H1 (cell line): ENCODE measurements at regions not wholly inside any gene's neighbourhood (a gene's known extent, or its start where the extent isn't known, plus 50 kb on each side); places are given as distances from the start of the nearest gene placed in this dataset.

Experiments
- TF ChIP-seq, protein P1 (sequence below): IDR thresholded peaks from 2 replicates; pipeline ENCODE4 v1.6.1; 2012; ENCODE audit warnings: low read length, inconsistent platforms

DNA sequence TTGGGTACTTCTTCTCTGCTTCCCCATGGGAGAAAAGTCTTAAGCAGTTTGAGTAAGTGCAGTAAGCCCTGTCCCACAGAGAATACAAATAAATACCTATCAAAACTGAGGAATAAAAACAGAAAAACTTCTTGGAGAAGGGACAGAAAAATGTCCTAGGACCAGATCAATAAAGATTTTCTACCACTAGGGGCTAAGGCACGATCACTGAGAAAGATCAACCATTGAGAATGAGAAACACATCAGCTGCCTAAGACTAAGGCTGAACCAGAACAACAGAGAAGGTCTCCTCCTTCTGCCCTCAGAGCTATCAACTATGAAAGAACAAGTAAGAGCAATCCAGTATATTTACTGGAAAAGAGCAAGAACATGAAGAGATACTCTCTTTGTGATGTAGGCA is 763.6 kb upstream of the LRRTM1 start (continued):
- TF ChIP-seq, protein P1, sequence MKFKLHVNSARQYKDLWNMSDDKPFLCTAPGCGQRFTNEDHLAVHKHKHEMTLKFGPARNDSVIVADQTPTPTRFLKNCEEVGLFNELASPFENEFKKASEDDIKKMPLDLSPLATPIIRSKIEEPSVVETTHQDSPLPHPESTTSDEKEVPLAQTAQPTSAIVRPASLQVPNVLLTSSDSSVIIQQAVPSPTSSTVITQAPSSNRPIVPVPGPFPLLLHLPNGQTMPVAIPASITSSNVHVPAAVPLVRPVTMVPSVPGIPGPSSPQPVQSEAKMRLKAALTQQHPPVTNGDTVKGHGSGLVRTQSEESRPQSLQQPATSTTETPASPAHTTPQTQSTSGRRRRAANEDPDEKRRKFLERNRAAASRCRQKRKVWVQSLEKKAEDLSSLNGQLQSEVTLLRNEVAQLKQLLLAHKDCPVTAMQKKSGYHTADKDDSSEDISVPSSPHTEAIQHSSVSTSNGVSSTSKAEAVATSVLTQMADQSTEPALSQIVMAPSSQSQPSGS, result no peak
